ENCODE measurements at regions not wholly inside any gene's neighbourhood (a gene's known extent, or its start where the extent isn't known, plus 50 kb on each side); places are given as distances from the start of the nearest gene placed in this dataset.

- no peak for TF ChIP-seq POLR2A (IDR thresholded peaks at IDR 0.05)
- TF ChIP-seq CTCF (IDR thresholded peaks at IDR 0.05): no peak
Measured at GRCh38 chr5:58138791-58139190, 321.1 kb downstream of the PLK2 start.
